ENCODE measurements at regions not wholly inside any gene's neighbourhood (a gene's known extent, or its start where the extent isn't known, plus 50 kb on each side); places are given as distances from the start of the nearest gene placed in this dataset.

- H3K4me2 ChIP-seq (ENCODE audit: low read depth, low read length), result no peak overlapping the region
- no peak overlapping the region for H3K4me3 ChIP-seq (replicated peaks in 1 of 3; ENCODE audit: insufficient read depth in 1 of 3, low read depth in 2 of 3, low read length in 3 of 3)
- no peak overlapping the region for H2AFZ ChIP-seq (ENCODE audit: low read length)
- no peaks in the 10 kb centered on the region for H4K20me1 ChIP-seq (ENCODE audit: insufficient read depth, low read length)
- peaks cover 0 to under 1% of the 10 kb centered on the region in 2 experiments; a peak in 2 of 5 replicates for H3K36me3 ChIP-seq (replicated peaks in 1 of 2; ENCODE audit: control insufficient read depth in 1 of 2, insufficient read depth in 2 of 2, low read length in 2 of 2)
- BruUV-seq (replicated peaks), result no TSS peak
- intact Hi-C loops (cut with micrococcal nuclease; ENCODE audit: unreplicated experiment), result loop anchor here (5.0 kb wide), 1 partner anchor 108 kb away; the partner anchor contains the start of gene BCL6B
- no peaks in the 10 kb centered on the region for H3K27me3 ChIP-seq (ENCODE audit: control insufficient read depth in 1 of 2, insufficient read depth in 2 of 2, low read length in 2 of 2)
- no peak for FAIRE-seq
- peak; percentile 66 for ATAC-seq
- POLR2A ChIA-PET, result no interaction called here
- no peaks in the 10 kb centered on the region for H3K4me1 ChIP-seq (ENCODE audit: insufficient read depth, low read length)
- H3K79me2 ChIP-seq (ENCODE audit: insufficient read depth, low read length), result no peaks in the 10 kb centered on the region
- WGBS (ENCODE audit: low lambda C conversion rate), result 89% methylated on average over 30 of the region's 32 CpGs
- no peaks in the 10 kb centered on the region for H3K9me3 ChIP-seq (ENCODE audit: low read length)
- in situ Hi-C loops (cut with HindIII; ENCODE audit: extremely low pct_ligation_motif_present, low pct_unique_long_range_greater_than_20kb), result loop anchor here (5.0 kb wide), 1 partner anchor 88 kb away; no protein-coding TSS in a partner anchor
- no peak overlapping the region for H3K27ac ChIP-seq (ENCODE audit: extremely low read length, insufficient read depth, low read length)
- TF ChIP-seq RXRA (CRISPR knock-in tag; IDR thresholded peaks at IDR 0.05) (no peak), SMC3 (IDR thresholded peaks at IDR 0.05; ENCODE audit: low read length) (peak; percentile 60; the same call in 1 of the 2 replicates), STAG1 (CRISPR knock-in tag; IDR thresholded peaks at IDR 0.05) (peak; percentile 62), KLF13 (CRISPR knock-in tag; IDR thresholded peaks at IDR 0.05) (no peak), CTCF (CRISPR knock-in tag; IDR thresholded peaks at IDR 0.05) (peak; percentile 62)
- peak; percentile 18 for DNase-seq (ENCODE audit: low spot score)
- CTCF ChIA-PET (ENCODE audit: low intra/inter-chr PET ratio, low total read pairs), result interaction anchor here (1.8 to 4.9 kb wide), 2 partner anchors 91 to 108 kb away, joined by 9 to 23 read pairs; partner anchors contain the start of gene BCL6B
- no peak overlapping the region for H3K9ac ChIP-seq (ENCODE audit: insufficient read depth, low read depth, low read length)
Observed at GRCh38 chr17:6913608-6914443, 82.0 kb upstream of the ALOX12 start.

GRCh38 chr17:6914711-6915110 is 81.1 kb upstream of the ALOX12 start:
- in situ Hi-C loops (cut with HindIII; ENCODE audit: extremely low pct_ligation_motif_present, low pct_unique_long_range_greater_than_20kb), result loop anchor here (5.0 kb wide), 1 partner anchor 88 kb away; no protein-coding TSS in a partner anchor
- TF ChIP-seq ZNF33B (CRISPR knock-in tag; IDR thresholded peaks at IDR 0.05) (no peak), ZNF569 (CRISPR knock-in tag; IDR thresholded peaks at IDR 0.05; ENCODE audit: borderline replicate concordance) (no peak), ZNF660 (CRISPR knock-in tag; IDR thresholded peaks at IDR 0.05; ENCODE audit: borderline replicate concordance, low read depth) (no peak), ZNF839 (CRISPR knock-in tag; IDR thresholded peaks at IDR 0.05; ENCODE audit: borderline replicate concordance) (no peak), ZNF224 (CRISPR knock-in tag; IDR thresholded peaks at IDR 0.05) (no peak), UBTF (CRISPR knock-in tag; IDR thresholded peaks at IDR 0.05) (no peak), SNAPC2 (CRISPR knock-in tag; IDR thresholded peaks at IDR 0.05) (no peak)
- TF ChIP-seq, protein P1, sequence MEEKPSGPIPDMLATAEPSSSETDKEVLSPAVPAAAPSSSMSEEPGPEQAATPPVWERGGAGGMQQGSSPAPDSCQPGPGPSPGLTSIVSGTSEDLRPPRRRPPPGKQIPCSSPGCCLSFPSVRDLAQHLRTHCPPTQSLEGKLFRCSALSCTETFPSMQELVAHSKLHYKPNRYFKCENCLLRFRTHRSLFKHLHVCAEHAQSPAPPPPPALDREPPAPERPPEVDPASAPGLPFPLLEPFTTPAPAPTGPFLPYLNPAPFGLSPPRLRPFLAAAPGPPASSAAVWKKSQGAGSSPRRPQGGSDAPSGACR (CRISPR knock-in tag; IDR thresholded peaks at IDR 0.05), result no peak

More at GRCh38 chr17:6914711-6915110, 81.1 kb upstream of the ALOX12 start:
- H3K4me1 ChIP-seq (ENCODE audit: insufficient read depth, low read length), result no peaks in the 10 kb centered on the region
- no peak overlapping the region for H2AFZ ChIP-seq (ENCODE audit: low read length)
- BruUV-seq (replicated peaks), result no TSS peak
- no peaks in the 10 kb centered on the region for H3K36me3 ChIP-seq (replicated peaks in 1 of 2; ENCODE audit: control insufficient read depth in 1 of 2, insufficient read depth in 2 of 2, low read length in 2 of 2)
- ChIA-PET CTCF (ENCODE audit: low intra/inter-chr PET ratio, low total read pairs) (interaction anchor here (1.8 to 4.9 kb wide), 2 partner anchors 90 to 107 kb away, joined by 9 to 23 read pairs; partner anchors contain the start of gene BCL6B), POLR2A (no interaction called here)
- H3K9me3 ChIP-seq (ENCODE audit: low read length), result no peaks in the 10 kb centered on the region
- no peak for FAIRE-seq
- no peaks in the 10 kb centered on the region for H4K20me1 ChIP-seq (ENCODE audit: insufficient read depth, low read length)
- no peaks in the 10 kb centered on the region for H3K27me3 ChIP-seq (ENCODE audit: control insufficient read depth in 1 of 2, insufficient read depth in 2 of 2, low read length in 2 of 2)
- H3K27ac ChIP-seq (ENCODE audit: extremely low read length, insufficient read depth, low read length), result no peak overlapping the region
- no peak overlapping the region for H3K4me2 ChIP-seq (ENCODE audit: low read depth, low read length)
- no peak overlapping the region for H3K9ac ChIP-seq (ENCODE audit: insufficient read depth, low read depth, low read length)
- 93% methylated on average over 4 of the region's 6 CpGs for WGBS (ENCODE audit: low lambda C conversion rate)
- DNase-seq (ENCODE audit: low spot score), result no peak
- no peaks in the 10 kb centered on the region for H3K79me2 ChIP-seq (ENCODE audit: insufficient read depth, low read length)
- ATAC-seq, result no peak
- intact Hi-C loops (cut with micrococcal nuclease; ENCODE audit: unreplicated experiment), result loop anchor here (5.0 kb wide), 1 partner anchor 108 kb away; the partner anchor contains the start of gene BCL6B
- no peak overlapping the region for H3K4me3 ChIP-seq (replicated peaks in 1 of 3; ENCODE audit: insufficient read depth in 1 of 3, low read depth in 2 of 3, low read length in 3 of 3)

Measured in HepG2 (cell line).